ENCODE measurements at regions not wholly inside any gene's neighbourhood (a gene's known extent, or its start where the extent isn't known, plus 50 kb on each side); places are given as distances from the start of the nearest gene placed in this dataset.

DNA sequence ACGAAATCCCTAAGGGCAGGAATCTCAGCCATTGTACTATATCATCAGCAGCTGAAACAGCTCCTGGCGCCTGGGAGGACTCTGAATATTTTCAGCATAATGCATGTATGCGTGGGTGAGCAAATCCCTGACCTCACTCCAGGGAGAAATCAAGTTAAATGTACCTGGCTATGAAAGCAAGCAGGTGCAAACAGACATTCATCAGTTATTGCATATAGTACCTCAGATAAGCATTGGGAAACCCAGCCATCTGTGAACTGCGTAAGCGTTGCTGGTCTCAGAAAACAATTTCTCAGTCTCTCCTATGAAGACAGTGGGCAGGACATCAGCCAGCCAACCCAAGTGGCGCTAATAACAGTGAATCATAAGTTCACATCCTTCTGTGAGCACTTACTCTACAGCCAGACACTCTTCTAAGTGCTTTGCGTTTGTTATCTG lies 622.6 kb downstream of the EPM2A start:
- DNase-seq = peak; percentile 76

DNA sequence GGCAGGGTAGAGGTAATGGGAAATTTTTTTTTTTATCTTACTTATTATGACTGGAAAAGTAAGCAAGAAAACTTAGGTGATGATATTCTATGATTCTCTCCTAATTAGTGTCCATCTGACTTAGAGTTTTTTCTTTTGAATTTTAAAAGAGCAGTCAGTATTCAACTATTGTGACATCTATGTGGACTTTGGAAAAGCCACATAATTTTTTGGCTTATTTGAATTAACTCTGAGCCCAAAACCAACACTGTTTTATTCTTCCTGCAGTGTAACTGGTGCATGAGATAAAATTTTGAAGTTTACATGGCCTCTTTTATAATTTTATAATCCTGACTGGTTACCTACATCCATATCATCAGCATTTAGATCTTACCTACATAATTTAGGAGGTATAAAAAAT lies 619.7 kb downstream of the EPM2A start:
- H3K27me3 ChIP-seq = no peaks in the 10 kb centered on the region
- peaks cover 8% of the 10 kb centered on the region for H3K4me1 ChIP-seq
- TF ChIP-seq, protein P1, sequence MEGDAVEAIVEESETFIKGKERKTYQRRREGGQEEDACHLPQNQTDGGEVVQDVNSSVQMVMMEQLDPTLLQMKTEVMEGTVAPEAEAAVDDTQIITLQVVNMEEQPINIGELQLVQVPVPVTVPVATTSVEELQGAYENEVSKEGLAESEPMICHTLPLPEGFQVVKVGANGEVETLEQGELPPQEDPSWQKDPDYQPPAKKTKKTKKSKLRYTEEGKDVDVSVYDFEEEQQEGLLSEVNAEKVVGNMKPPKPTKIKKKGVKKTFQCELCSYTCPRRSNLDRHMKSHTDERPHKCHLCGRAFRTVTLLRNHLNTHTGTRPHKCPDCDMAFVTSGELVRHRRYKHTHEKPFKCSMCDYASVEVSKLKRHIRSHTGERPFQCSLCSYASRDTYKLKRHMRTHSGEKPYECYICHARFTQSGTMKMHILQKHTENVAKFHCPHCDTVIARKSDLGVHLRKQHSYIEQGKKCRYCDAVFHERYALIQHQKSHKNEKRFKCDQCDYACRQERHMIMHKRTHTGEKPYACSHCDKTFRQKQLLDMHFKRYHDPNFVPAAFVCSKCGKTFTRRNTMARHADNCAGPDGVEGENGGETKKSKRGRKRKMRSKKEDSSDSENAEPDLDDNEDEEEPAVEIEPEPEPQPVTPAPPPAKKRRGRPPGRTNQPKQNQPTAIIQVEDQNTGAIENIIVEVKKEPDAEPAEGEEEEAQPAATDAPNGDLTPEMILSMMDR (IDR thresholded peaks at IDR 0.05; ENCODE audit: low read depth, low read length) = no peak
- H3K4me3 ChIP-seq (ENCODE audit: low read depth, low read length) = no peak overlapping the region
- no peaks in the 10 kb centered on the region for H3K36me3 ChIP-seq
- no peaks in the 10 kb centered on the region for H3K9me3 ChIP-seq
- no peak for DNase-seq

More for the DNA sequence above, 622.6 kb downstream of the EPM2A start:
- TF ChIP-seq, protein P1 (IDR thresholded peaks at IDR 0.05; ENCODE audit: low read depth, low read length) = no peak
- Histone ChIP-seq H3K4me1 (peaks cover 8% of the 10 kb centered on the region), H3K4me3 (ENCODE audit: low read depth, low read length) (no peak overlapping the region), H3K36me3 (no peaks in the 10 kb centered on the region), H3K27me3 (no peaks in the 10 kb centered on the region), H3K9me3 (no peaks in the 10 kb centered on the region)

DNA sequence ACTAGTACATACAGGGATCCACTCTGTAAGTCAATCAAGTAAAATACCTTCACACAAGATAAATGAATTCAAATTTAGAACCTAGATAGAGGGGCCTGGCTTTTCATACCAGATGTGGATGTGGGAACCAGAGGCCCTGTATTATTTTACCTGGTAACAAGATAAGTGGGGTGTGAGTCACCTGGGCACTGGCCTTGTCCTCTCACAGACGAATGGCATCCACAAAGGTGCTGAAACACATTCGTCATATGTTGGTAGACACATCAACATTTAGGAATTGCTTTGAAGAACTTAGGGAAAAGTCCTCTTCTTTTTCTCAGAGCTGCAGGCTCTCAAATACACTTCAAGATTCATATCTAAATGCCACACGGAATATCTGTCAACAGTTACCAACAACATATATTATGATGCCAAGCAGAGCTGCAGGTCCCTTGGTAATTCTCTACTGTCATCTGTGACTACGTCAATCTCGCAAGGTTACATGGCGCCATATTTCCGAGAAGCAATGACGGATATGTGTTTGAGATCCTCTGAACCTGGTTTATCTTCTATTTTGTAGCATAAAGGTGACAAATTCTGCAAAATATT lies 618.6 kb downstream of the EPM2A start:
- no peak overlapping the region for H3K4me3 ChIP-seq (ENCODE audit: low read depth, low read length)
- H3K36me3 ChIP-seq = no peaks in the 10 kb centered on the region
- TF ChIP-seq, protein P1 (IDR thresholded peaks at IDR 0.05; ENCODE audit: low read depth, low read length) = no peak
- DNase-seq = peak; percentile 14
- no peaks in the 10 kb centered on the region for H3K9me3 ChIP-seq
- H3K27me3 ChIP-seq = no peaks in the 10 kb centered on the region
- peaks cover 8% of the 10 kb centered on the region for H3K4me1 ChIP-seq

DNA sequence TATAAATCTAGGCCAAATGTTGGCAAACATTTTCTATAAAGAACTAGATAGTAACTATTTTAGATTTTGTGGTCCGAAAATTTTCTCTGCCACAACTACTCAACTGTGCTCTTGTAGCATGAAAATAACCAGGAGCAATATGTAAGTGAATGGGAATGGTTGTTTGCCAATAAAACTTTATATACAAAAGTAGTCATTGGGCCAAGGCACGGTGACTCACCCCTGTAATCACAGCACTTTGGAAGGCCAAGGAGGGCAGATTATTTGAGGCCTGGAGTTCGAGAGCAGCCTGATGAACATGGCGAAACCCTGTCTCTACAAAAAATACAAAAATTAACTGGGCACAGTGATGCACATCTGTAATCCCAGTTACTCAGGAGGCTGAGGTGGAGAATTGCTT lies 617.1 kb downstream of the EPM2A start:
- Histone ChIP-seq H3K4me3 (ENCODE audit: low read depth, low read length) (no peak overlapping the region), H3K4me1 (peaks cover 2% of the 10 kb centered on the region), H3K27me3 (no peaks in the 10 kb centered on the region), H3K36me3 (no peaks in the 10 kb centered on the region), H3K9me3 (no peaks in the 10 kb centered on the region)
- TF ChIP-seq, protein P1 (IDR thresholded peaks at IDR 0.05; ENCODE audit: low read depth, low read length) = no peak
- no peak for DNase-seq

DNA sequence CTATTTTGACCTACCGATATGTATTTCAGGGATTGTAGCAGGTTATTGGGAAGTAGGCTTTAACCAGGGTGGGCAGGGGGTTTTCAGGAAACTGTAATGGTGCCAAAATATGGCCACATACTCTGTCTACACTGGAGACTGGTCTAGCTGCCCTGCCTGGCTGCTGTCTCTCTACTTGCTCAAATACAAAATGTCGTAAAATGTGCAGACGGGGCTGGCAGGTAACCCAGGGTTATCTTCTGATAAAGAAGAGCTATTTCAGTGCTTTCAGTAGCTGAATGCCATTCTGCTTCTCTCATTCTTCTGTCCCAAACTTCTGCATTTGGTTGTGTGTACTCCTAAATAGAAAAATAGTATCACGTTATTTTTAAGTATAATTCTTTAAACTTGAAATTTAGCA lies 616.2 kb downstream of the EPM2A start:
- H3K4me1 ChIP-seq = no peaks in the 10 kb centered on the region; the same call in 1 of the 2 replicates
- H3K36me3 ChIP-seq = no peaks in the 10 kb centered on the region
- no peaks in the 10 kb centered on the region for H3K27me3 ChIP-seq
- no peaks in the 10 kb centered on the region for H3K9me3 ChIP-seq
- DNase-seq = no peak
- H3K4me3 ChIP-seq (ENCODE audit: low read depth, low read length) = no peak overlapping the region
- TF ChIP-seq, protein P1 (IDR thresholded peaks at IDR 0.05; ENCODE audit: low read depth, low read length) = no peak

DNA sequence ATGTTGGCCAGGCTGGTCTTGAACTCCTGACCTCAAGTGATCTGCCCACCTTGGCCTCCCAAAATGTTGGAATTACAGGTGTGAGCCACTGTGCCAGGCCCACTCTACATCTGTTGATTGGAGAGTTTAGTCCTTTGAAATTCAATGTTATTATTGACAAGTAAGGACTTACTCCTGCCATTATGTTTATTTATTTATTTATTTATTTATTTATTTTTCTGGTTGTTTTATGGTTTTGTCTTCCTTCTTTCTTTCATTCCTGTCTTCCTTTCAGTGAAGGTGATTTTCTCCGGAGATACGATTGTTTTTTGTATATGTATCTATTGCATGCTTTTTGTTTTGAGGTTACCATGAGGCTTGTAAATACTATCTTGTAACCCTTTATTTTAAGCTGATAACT lies 602.6 kb downstream of the EPM2A start:
- TF ChIP-seq, protein P1 (IDR thresholded peaks at IDR 0.05; ENCODE audit: low read depth, low read length) = no peak
- H3K27me3 ChIP-seq = no peaks in the 10 kb centered on the region
- no peak overlapping the region for H3K4me3 ChIP-seq (ENCODE audit: low read depth, low read length)
- no peak for DNase-seq
- no peaks in the 10 kb centered on the region for H3K9me3 ChIP-seq
- H3K36me3 ChIP-seq = no peaks in the 10 kb centered on the region
- H3K4me1 ChIP-seq = no peaks in the 10 kb centered on the region
